Bone marrow (tissue), 2 donors: ENCODE measurements at regions not wholly inside any gene's neighbourhood (a gene's known extent, or its start where the extent isn't known, plus 50 kb on each side); places are given as distances from the start of the nearest gene placed in this dataset.
"Not testable (repeated sequence)": the region's sequence is repeated elsewhere in the genome, so short reads cannot be mapped to it uniquely, and the experiment has no call there.

Experiments
- DNase-seq, 2 donors: peaks; one replicate each; lab custom pipeline; 2025; lab: John Stamatoyannopoulos, UW

- no peak for DNase-seq
Measured at GRCh38 chr4:137468836-137469235, 63.5 kb downstream of the PCDH18 start.

DNA sequence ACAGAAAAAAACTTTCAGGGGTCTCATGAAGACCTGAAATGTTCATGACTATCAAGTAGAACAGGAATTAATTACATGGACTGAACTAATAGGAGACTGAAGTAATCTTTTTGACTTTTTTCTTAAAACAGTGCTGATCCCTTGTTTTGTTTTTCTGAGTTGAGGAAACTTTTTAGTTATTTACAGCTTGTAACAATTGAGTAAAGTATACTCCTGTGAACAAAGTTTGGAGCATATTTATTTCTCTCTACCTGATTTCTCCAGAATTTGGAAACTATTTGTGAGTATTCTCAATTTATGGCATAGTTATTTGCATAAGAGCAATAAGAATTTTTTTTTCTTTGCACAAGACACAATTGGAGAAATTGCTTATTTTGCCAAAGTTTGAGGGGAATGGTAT, 64.8 kb downstream of the PCDH18 start:
- DNase-seq, result no peak

- DNase-seq, result no peak
Measured at GRCh38 chr4:137463377-137464003, 68.8 kb downstream of the PCDH18 start.

- DNase-seq, result no peak
Measured at GRCh38 chr4:137455647-137456321, 76.5 kb downstream of the PCDH18 start.

GRCh38 chr4:137454767-137455166, 77.5 kb downstream of the PCDH18 start:
- DNase-seq, result no peak

DNA sequence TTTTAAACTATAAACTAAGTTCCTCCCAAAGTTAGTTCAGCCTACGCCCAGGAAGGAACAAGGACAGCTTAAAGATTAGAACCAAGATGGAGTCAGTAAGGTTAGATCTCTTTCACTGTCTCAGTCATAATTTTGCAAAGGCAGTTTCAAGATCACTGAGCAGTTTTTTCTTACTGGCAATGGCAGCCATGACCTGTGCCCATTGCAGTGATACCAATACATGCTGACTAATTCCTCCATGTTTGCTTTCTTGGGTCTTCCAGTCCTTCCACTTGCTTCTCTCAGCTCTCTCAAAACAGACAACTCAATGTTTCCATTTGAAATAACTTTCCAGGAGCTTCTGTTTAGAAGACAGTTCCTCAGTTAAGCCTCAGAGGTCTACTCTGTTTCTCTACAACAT, 79.5 kb downstream of the PCDH18 start:
- DNase-seq, result no peak

DNA sequence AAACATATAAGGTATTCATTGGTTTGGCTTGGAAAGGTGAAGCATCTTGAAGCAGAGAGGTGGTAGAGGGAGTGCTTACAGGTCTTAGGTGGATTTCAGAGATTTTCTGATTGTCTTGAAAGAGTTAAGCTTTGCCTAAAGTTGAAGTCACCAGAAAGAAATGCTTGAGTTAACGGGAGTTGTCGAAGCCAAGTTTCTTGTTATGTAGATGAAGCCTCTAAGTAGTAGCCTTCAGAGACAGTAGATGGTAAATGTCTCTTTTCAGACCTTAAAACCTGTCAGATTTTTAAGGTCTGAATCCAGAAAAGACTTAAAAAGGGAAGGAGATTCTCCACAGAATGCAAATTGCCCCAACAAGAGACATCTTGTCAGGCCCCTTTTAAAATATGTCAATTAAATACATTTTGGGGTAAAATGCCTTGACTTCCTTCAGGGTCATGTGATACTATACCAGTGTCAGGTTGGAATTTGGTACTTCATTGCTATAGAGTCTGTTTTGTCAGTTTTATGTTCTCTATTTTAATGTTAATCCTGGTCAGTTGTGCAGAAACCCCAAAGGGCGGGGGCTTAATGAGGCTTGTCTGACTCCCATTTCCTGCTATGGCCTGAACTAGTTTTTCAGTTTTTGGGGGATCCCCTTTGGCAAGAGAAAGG, 81.0 kb downstream of the PCDH18 start:
- DNase-seq, result no peak

- DNase-seq, result no peak
Measured at GRCh38 chr4:137448402-137448801, 83.9 kb downstream of the PCDH18 start.

DNA sequence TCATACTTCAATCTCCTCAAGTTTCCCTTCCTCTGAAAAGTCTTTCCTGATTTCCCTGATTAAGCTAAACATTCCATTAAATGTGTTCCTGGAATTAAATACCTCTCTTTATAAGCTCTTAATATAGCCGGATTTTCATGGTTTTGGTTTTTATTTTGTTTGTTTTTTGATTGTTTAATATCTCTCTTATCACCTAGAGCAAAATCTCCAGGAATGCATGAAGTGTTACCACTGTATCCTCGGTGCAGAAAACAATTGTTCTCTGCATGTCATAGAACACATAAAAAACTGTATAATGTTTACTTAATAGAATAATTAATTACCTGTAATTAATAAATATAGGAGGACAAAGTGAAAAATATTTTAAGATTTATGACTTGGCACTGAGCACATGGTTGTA, 86.2 kb downstream of the PCDH18 start:
- DNase-seq, result no peak

DNA sequence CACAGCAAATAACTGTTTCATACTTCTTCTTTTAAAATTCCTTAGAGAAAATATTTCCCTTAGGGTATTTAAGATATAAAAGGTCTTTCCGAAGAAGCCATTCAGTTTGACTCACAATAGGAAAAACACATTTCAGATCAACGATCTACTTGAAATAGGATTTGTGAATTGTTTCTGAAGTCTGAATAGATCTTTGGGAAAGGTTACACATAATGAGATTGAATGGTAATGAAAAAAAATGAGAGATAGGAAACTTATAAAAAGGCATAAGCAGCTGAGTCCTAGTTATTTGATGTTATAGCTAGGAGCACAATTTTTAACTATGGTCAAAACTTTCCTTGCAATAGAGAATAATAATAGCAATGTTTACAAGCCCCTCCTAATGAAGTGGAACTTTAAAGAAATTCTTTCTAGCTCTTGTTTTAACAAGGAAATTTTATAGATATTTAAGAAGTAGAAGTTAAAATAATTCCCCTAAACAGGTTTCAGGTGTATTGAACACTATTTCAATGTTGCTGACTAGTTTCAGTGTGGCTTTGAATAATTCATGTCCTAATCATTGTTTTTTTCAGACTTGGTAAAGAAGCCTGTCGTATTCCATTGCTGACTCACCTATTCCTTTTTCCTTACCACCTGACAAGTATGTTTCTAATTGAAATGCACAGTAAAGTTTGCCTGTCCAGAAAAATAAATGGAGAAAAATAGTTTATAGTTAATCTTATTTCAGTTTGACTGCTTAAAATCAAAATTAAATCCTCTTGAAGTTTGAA, 89.1 kb downstream of the PCDH18 start:
- no peak for DNase-seq

GRCh38 chr4:137432446-137433311, 99.6 kb downstream of the PCDH18 start:
- DNase-seq, result no peak

DNA sequence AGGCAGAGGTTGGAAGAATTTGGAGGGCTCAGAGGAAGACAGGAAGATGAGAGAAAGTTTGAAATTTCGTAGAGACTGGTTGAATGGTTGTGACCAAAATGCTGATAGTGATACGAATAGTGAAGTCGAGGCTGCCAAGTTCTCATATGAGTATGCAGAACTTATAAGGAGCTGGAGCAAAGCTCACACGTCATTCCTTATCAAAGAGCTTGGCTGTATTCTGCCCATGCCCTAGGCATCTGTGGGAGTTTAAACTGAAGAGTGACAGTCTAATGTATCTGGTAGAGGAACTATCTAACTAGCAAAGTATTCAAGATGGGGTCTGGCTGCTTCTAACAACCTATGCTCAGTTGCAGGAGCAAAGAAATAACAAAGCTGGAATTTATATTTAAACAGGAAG, 102.1 kb downstream of the PCDH18 start:
- no peak for DNase-seq

DNA sequence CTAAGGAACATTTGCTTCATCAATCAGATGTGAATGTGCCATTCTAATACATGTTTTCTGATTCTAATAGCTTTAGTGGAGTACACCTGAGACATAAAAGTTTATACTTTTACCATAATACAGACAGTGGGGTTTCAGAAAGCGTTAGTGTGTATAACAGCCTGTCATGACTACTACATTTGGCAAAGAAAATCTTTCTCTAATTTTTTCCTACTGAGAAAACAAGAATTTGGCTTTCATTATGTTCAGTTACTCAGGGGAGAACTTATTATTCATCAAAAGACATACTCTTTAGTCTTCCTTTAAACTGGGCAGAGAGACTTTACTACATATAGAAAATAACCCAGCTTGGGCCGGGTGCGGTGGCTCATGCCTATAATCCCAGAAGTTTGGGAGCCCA, 104.9 kb downstream of the PCDH18 start:
- DNase-seq, result no peak

- no peak for DNase-seq
Measured at GRCh38 chr4:137425281-137425680, 107.0 kb downstream of the PCDH18 start.

GRCh38 chr4:137422666-137423065, 109.6 kb downstream of the PCDH18 start:
- DNase-seq, result no peak

GRCh38 chr4:137421796-137422195, 110.5 kb downstream of the PCDH18 start:
- no peak for DNase-seq

- no peak for DNase-seq
Measured at GRCh38 chr4:137420901-137421396, 111.3 kb downstream of the PCDH18 start.

DNA sequence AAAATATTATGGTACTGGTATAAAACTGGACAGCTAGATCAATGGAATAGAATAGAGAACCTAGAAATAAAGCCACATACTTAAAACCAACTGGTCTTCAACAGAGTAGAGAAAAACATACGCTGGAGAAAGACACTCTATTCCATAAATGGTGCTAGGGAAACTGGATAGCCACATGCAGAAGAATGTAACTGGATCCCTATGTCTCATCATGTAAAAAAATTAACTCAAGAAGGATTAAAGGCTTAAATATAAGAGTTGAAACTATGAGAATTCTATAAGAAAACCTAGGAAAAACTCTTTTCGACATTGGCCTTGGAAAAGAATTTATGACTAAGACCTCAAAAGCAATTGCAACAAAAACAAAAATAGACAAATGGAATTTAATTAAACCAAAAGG, 114.6 kb downstream of the PCDH18 start:
- DNase-seq, result no peak

DNA sequence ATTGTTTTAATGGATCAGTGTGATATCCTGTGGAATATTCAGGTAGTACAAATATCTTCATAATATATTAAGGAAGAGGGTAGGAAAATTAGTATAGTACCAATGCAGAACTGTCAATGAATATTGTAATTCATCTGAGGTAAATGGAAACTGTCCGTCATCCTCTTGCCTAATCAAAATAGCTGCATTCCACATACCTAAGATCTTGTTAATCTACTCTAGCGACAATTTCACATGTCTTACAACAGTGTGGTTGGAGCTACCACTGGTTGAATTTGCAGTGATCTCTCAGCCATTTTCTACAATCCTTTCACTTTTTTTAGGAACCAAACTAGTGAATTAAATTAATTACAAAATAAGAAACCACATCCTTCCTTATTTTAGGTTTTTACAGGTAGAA, 117.5 kb downstream of the PCDH18 start:
- no peak for DNase-seq

- DNase-seq, result no peak
Measured at GRCh38 chr4:137408527-137409177, 123.6 kb downstream of the PCDH18 start.

GRCh38 chr4:137405833-137406232, 126.5 kb downstream of the PCDH18 start:
- not testable (repeated sequence) for DNase-seq
